Endothelial cell of umbilical vein (primary cell): ENCODE measurements at regions not wholly inside any gene's neighbourhood (a gene's known extent, or its start where the extent isn't known, plus 50 kb on each side); places are given as distances from the start of the nearest gene placed in this dataset.

ENCODE experiments used
- EZH2 ChIP-seq: IDR thresholded peaks from 2 replicates; pipeline ENCODE4 v1.6.1; 2012; ENCODE audit warnings: borderline replicate concordance, low read depth, mild to moderate bottlenecking, moderate library complexity, low read length, inconsistent platforms; ENCODE audit not compliant: severe bottlenecking
- MYC ChIP-seq: IDR thresholded peaks from one replicate; pipeline ENCODE4 v1.6.1; 2011; ENCODE audit warnings: mild to moderate bottlenecking, low read depth, low read length
- POLR2AphosphoS5 ChIP-seq: IDR thresholded peaks from 2 replicates; pipeline ENCODE4 v1.6.1; 2012; ENCODE audit warnings: low read depth, mild to moderate bottlenecking, control low read depth, low read length, moderate library complexity; ENCODE audit not compliant: insufficient read depth
- TF ChIP-seq, protein P1 (sequence below), 2 donors: IDR thresholded peaks; 1 replicate in 1 of 2; 2 replicates in 1 of 2; pipeline ENCODE4 v1.5.1; 2011; ENCODE audit warnings: low read length in 2 of 2, mild to moderate bottlenecking in 2 of 2, moderate library complexity in 2 of 2, control low read depth in 1 of 2, inconsistent platforms in 1 of 2, low read depth in 1 of 2; ENCODE audit not compliant: insufficient read depth in 1 of 2; ENCODE audit errors: extremely low read depth in 1 of 2
- TF ChIP-seq, protein P2 (sequence below): IDR thresholded peaks from 2 replicates; pipeline ENCODE4 v1.6.1; 2011; ENCODE audit not compliant: insufficient read depth, insufficient read length

DNA sequence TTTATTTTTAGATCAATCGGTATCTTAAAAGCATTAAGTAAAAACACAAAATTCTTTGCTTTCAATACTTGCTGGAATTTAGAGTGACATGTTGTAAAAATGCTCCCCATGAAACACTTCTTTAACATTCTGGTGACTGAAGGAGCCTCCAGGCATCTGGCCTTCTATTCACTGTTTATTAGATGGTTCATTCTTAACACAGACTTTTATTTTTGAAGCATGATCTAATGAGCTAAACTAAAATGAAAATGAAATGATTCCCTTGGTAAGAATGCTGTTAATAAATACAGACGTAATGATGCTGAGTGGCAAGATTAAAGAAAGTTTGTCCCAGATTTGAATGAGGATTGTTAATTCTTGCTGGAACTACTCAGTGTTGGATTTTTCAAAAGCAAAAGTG lies 698.4 kb downstream of the TENT5A start:
- TF ChIP-seq, protein P1, sequence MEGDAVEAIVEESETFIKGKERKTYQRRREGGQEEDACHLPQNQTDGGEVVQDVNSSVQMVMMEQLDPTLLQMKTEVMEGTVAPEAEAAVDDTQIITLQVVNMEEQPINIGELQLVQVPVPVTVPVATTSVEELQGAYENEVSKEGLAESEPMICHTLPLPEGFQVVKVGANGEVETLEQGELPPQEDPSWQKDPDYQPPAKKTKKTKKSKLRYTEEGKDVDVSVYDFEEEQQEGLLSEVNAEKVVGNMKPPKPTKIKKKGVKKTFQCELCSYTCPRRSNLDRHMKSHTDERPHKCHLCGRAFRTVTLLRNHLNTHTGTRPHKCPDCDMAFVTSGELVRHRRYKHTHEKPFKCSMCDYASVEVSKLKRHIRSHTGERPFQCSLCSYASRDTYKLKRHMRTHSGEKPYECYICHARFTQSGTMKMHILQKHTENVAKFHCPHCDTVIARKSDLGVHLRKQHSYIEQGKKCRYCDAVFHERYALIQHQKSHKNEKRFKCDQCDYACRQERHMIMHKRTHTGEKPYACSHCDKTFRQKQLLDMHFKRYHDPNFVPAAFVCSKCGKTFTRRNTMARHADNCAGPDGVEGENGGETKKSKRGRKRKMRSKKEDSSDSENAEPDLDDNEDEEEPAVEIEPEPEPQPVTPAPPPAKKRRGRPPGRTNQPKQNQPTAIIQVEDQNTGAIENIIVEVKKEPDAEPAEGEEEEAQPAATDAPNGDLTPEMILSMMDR (IDR thresholded peaks at IDR 0.05; ENCODE audit: extremely low read depth in 1 of 2, insufficient read depth in 1 of 2, low read depth in 1 of 2, low read length in 2 of 2), result no peak
- TF ChIP-seq EZH2 (no peak), POLR2AphosphoS5 (no peak), MYC (no peak)
- TF ChIP-seq, protein P2, sequence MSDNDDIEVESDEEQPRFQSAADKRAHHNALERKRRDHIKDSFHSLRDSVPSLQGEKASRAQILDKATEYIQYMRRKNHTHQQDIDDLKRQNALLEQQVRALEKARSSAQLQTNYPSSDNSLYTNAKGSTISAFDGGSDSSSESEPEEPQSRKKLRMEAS, result no peak
